GM12892 (cell line): ENCODE measurements at regions not wholly inside any gene's neighbourhood (a gene's known extent, or its start where the extent isn't known, plus 50 kb on each side); places are given as distances from the start of the nearest gene placed in this dataset.

Source experiments
- DNase-seq: peaks from one replicate; pipeline ENCODE4 v3.0.0; 2011; ENCODE audit not compliant: insufficient read length
- FAIRE-seq: peaks from 2 replicates; lab custom pipeline; 2011; peaks lifted over from hg19 to GRCh38; lab: Jason Lieb, UNC
- POLR2A ChIP-seq: IDR thresholded peaks from 2 replicates; pipeline ENCODE4 v1.6.1; 2011; ENCODE audit warnings: low read depth, low read length, control low read depth
- POLR2AphosphoS5 ChIP-seq: IDR thresholded peaks from 2 replicates; pipeline ENCODE4 v1.6.1; 2011; ENCODE audit warnings: low read depth, low read length, control low read depth
- TAF1 ChIP-seq: IDR thresholded peaks from 2 replicates; pipeline ENCODE4 v1.6.1; 2011; ENCODE audit warnings: low read depth, mild to moderate bottlenecking, control low read depth, low read length, borderline replicate concordance

DNA sequence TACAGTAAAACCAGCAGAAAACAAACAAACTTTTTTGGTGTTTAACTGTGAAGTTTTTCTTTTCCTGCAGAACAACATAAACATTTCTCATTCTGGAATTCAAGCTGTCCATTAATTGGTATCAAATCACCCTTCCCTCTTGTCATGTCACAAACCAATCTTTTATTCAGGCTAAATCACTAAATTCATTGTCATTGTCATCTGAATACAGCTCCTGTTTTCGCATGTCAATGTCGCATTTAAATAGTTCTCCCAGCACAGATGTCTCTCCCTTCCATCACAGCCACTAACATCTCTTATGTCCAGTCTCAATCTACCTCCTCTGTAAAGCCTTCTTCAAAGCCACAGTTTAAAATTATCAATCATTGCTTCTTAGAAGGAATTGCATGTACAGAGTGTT, 192.1 kb upstream of the PCDH10 start:
- DNase-seq (no peak), FAIRE-seq (no peak)
- TF ChIP-seq POLR2A (no peak), TAF1 (no peak), POLR2AphosphoS5 (no peak)

GRCh38 chr4:132958457-132959263, 190.4 kb upstream of the PCDH10 start:
- FAIRE-seq (no peak), DNase-seq (no peak)
- TF ChIP-seq POLR2AphosphoS5 (no peak), TAF1 (no peak), POLR2A (no peak)

GRCh38 chr4:132981611-132982010, 167.5 kb upstream of the PCDH10 start:
- FAIRE-seq (no peak), DNase-seq (no peak)
- TF ChIP-seq POLR2AphosphoS5 = no peak
- no peak for TF ChIP-seq TAF1
- no peak for TF ChIP-seq POLR2A

DNA sequence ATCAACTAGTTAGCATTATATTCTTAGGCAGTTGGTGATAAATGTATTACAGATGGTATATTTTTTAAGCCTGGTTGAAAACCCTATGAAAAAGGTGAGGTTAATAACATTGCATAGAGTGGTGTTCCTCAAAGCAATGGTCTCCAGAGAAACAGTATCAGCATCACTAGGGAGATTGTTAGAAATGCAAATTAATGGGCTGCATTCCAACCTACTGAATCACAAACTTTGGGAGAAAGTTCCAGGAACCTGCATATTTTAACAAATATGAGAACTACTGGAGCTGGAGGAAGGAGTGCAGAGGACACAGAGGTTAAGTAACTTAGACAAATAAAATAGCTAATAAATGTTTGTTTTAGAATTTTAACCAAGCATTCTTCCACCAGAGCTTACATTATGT, 166.9 kb upstream of the PCDH10 start:
- FAIRE-seq (no peak), DNase-seq (no peak)
- no peak for TF ChIP-seq POLR2AphosphoS5
- TF ChIP-seq POLR2A = no peak
- TF ChIP-seq TAF1 = no peak

DNA sequence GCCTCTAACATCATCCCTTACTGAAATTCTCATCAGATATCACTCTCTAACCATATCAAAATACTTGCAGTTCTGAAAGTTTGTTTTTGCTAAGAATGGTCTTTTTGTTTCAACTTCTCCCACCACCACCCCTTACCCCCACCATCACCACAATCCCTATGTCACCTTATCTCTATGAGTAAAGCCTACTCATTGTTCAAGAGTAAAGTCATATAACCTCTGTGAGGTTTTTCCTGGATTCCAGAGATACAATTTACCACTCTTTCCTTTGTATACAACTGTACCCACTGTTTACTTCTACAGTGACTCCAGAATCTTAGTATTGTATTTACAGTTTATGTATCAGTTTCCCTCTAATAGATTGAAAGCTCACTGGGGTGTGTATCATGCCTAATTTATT, 158.0 kb upstream of the PCDH10 start:
- FAIRE-seq (no peak), DNase-seq (no peak)
- TF ChIP-seq TAF1 (no peak), POLR2A (no peak), POLR2AphosphoS5 (no peak)

DNA sequence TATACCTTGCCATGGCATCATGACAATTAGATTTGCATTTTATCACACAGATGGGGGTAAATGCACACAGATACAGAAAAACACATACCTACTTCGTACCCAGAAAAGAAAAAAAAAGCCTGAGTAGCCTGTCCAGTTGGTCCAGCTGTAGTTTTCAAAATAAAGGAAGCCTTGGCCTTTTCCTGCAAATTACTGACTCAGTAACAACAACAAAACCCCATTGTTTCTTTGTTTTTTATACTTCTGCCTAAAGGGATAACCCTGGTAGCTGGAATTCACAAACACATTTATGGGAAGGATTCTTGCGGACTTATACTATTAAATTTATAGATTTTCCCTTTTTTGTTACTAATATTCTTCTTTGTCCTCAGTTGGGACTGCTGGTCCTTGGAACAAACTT, 156.4 kb upstream of the PCDH10 start:
- TF ChIP-seq TAF1 (no peak), POLR2A (no peak), POLR2AphosphoS5 (no peak)
- no peak for FAIRE-seq
- DNase-seq = no peak

- TF ChIP-seq TAF1 = no peak
- TF ChIP-seq POLR2A = no peak
- TF ChIP-seq POLR2AphosphoS5 = no peak
- FAIRE-seq (no peak), DNase-seq (no peak)
Observed at GRCh38 chr4:132998585-132999230, 150.4 kb upstream of the PCDH10 start.

DNA sequence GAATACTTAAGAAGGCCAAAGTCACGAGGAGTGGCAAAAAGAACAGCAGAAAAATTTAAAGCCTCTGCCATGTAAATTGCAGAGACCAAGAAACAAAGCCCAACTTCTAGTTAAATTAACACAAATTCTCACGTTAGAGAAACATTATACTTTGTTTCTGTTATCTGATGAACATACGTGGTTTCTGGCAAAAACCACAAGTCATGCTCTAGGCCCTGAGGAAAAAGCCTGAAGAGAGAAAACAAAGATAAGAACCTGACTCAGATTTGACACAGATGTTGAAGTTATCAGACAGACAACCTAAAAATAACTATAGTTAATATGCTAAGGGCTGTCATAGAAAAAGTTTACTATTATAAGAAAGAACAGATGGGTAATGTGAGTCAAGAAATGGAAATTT, 149.1 kb upstream of the PCDH10 start:
- FAIRE-seq (no peak), DNase-seq (no peak)
- no peak for TF ChIP-seq POLR2AphosphoS5
- TF ChIP-seq TAF1 = no peak
- no peak for TF ChIP-seq POLR2A

GRCh38 chr4:133003169-133003568, 145.9 kb upstream of the PCDH10 start:
- no peak for FAIRE-seq
- TF ChIP-seq TAF1 = no peak
- TF ChIP-seq POLR2A = no peak
- no peak for TF ChIP-seq POLR2AphosphoS5

DNA sequence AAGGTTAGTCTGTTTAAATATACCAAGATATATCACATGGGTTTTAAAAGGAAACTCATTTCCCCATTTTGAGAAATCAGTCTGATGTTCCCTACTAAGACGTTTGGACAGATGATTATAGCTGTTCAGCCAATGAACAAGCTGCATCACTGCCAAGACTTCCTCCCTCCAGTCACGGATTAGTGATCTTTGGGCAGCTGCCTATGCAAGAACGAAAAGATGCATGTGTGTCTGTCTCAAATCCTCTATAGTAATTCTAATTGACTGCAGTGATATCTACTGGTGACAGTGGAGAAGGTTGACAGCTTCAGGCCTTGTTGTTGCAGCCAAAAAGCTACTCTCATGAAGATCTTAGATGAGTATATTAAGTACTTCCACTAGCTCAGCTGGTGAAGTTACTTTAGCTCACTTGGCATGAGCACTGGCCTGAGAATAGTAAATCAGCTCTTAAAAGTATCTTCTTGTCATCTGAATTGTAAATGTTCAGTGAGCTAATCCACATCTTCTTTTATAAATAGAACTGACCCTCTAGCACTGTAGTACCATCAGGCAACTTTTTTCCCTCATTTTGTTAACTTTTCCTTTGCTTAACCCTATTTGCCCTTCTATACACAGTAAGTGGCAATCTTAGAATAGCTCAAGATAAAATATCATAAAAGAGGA, 134.5 kb upstream of the PCDH10 start:
- FAIRE-seq = no peak
- no peak for DNase-seq
- TF ChIP-seq POLR2A = no peak
- TF ChIP-seq POLR2AphosphoS5 = no peak
- no peak for TF ChIP-seq TAF1

More at GRCh38 chr4:133003169-133003568, 145.9 kb upstream of the PCDH10 start:
- DNase-seq = no peak

- no peak for DNase-seq
- TF ChIP-seq POLR2A (no peak), TAF1 (no peak), POLR2AphosphoS5 (no peak)
- no peak for FAIRE-seq
Observed at GRCh38 chr4:133045288-133045687, 103.8 kb upstream of the PCDH10 start.
